Panc1 (cell line): ENCODE measurements at regions not wholly inside any gene's neighbourhood (a gene's known extent, or its start where the extent isn't known, plus 50 kb on each side); places are given as distances from the start of the nearest gene placed in this dataset.

Source experiments
- ATAC-seq: fragments of 200-7000 bp; cut with Tn5 transposase; 2 replicates; pipeline ENCODE4 v1.9.1; 2020; ENCODE audit warnings: mild to moderate bottlenecking, moderate library complexity
- BruUV-seq: library from RNA; stranded (reverse); fragments of 400-500 nt; replicated peaks from 2 replicates; lab custom pipeline; 2021; lab: Mats Ljungman, UMichigan
- CTCF ChIA-PET: fragments of 300-600 bp; sonication (Branson Sonifier 250); formaldehyde crosslinking; loops from one replicate; lab custom pipeline; 2022; ENCODE audit warnings: antibody characterized with exemption; lab: Charles Lee
- POLR2A ChIA-PET: fragments of 300-600 bp; sonication (Branson Sonifier 250); formaldehyde crosslinking; loops from one replicate; lab custom pipeline; 2022; ENCODE audit warnings: antibody characterized with exemption; lab: Charles Lee
- DNase-seq: peaks from one replicate; pipeline ENCODE4 v3.0.0-alpha.2; 2010; ENCODE audit warnings: low read depth, low spot score
- H3K27ac ChIP-seq: 2 replicates; pipeline ENCODE4 v1.5.1; 2011; ENCODE audit warnings: mild to moderate bottlenecking, low read length, inconsistent platforms
- H3K27me3 ChIP-seq: fragments of 200-500 bp; sonication (Bioruptor generic); 2 replicates; pipeline ENCODE4 v1.6.0; 2014; ENCODE audit warnings: low read length, inconsistent platforms; ENCODE audit not compliant: control insufficient read depth, insufficient read depth
- H3K36me3 ChIP-seq: fragments of 200-500 bp; sonication (Bioruptor generic); 2 replicates; pipeline ENCODE4 v1.5.1; 2014; ENCODE audit warnings: inconsistent platforms, mild to moderate bottlenecking, low read length, moderate library complexity; ENCODE audit not compliant: control insufficient read depth, insufficient read depth
- H3K4me1 ChIP-seq: 2 replicates; pipeline ENCODE4 v1.5.1; 2011; ENCODE audit warnings: inconsistent platforms, mild to moderate bottlenecking, low read length, moderate library complexity; ENCODE audit not compliant: control insufficient read depth, insufficient read depth
- H3K4me3 ChIP-seq, 2 experiments: 2 replicates each; pipeline ENCODE4 v1.5.1; 2011 to 2012; ENCODE audit warnings: low read depth in 2 of 2, low read length in 2 of 2, mild to moderate bottlenecking in 2 of 2, inconsistent platforms in 1 of 2, moderate library complexity in 1 of 2
- H3K9me3 ChIP-seq: fragments of 200-500 bp; sonication (Bioruptor generic); 2 replicates; pipeline ENCODE4 v1.5.1; 2014; ENCODE audit warnings: low read depth, mild to moderate bottlenecking, inconsistent platforms, low read length, moderate library complexity; ENCODE audit not compliant: control insufficient read depth, insufficient read depth
- CTCF ChIP-seq: fragments of 450-650 bp; IDR thresholded peaks from 2 replicates; pipeline ENCODE4 v1.5.1; 2017; ENCODE audit warnings: mild to moderate bottlenecking
- POLR2AphosphoS5 ChIP-seq: IDR thresholded peaks from 2 replicates; pipeline ENCODE4 v1.6.1; 2012; ENCODE audit warnings: mild to moderate bottlenecking, low read depth, low read length, moderate library complexity
- REST ChIP-seq, 2 experiments: IDR thresholded peaks; 2 replicates each; pipeline ENCODE4 v1.6.1; 2011 to 2012; ENCODE audit warnings: low read depth in 2 of 2, control low read depth in 1 of 2, low read length in 1 of 2, mild to moderate bottlenecking in 1 of 2, moderate library complexity in 1 of 2; ENCODE audit not compliant: insufficient read depth in 1 of 2
- SIN3A ChIP-seq: IDR thresholded peaks from 2 replicates; pipeline ENCODE4 v1.6.1; 2012; ENCODE audit warnings: low read depth, mild to moderate bottlenecking, low read length, moderate library complexity, borderline replicate concordance; ENCODE audit not compliant: insufficient read depth
- TCF7L2 ChIP-seq: IDR thresholded peaks from 2 replicates; pipeline ENCODE4 v1.6.1; 2011; ENCODE audit warnings: mild to moderate bottlenecking, low read depth, low read length, inconsistent platforms
- in situ Hi-C: cut with HindIII; loops from 2 replicates; pipeline ENCODE4 v1.10.0; 2016; ENCODE audit warnings: low sequenced_read_pairs, low pct_unique_long_range_greater_than_20kb
- intact Hi-C: fragments of 100-400 bp; cut with micrococcal nuclease; formaldehyde crosslinking; loops from one replicate; pipeline ENCODE4 v1.10.0; 2022; ENCODE audit not compliant: unreplicated experiment

GRCh38 chr13:106145997-106146864, 389.2 kb downstream of the EFNB2 start:
- no TSS peak for BruUV-seq
- TF ChIP-seq CTCF (no peak), TCF7L2 (no peak), REST (IDR thresholded peaks at IDR 0.05; ENCODE audit: insufficient read depth in 1 of 2, low read depth in 2 of 2, low read length in 1 of 2) (no peak), SIN3A (no peak), POLR2AphosphoS5 (no peak)
- Histone ChIP-seq H3K4me1 (no peaks in the 10 kb centered on the region), H3K36me3 (no peaks in the 10 kb centered on the region), H3K4me3 (no peak overlapping the region), H3K9me3 (no peaks in the 10 kb centered on the region), H3K27ac (no peak overlapping the region), H3K27me3 (no peaks in the 10 kb centered on the region)
- in situ Hi-C loops: no loop called here
- POLR2A ChIA-PET: no interaction called here
- CTCF ChIA-PET: no interaction called here
- no peak for DNase-seq
- ATAC-seq: no peak
- intact Hi-C loops: no loop called here

- H3K27ac ChIP-seq: no peak overlapping the region
- H3K4me1 ChIP-seq: no peaks in the 10 kb centered on the region
- H3K27me3 ChIP-seq: no peaks in the 10 kb centered on the region
- ATAC-seq (no peak), DNase-seq (no peak)
- in situ Hi-C loops (no loop called here), intact Hi-C loops (no loop called here)
- no peaks in the 10 kb centered on the region for H3K9me3 ChIP-seq
- no peak for TF ChIP-seq CTCF
- no peak for TF ChIP-seq REST (IDR thresholded peaks at IDR 0.05; ENCODE audit: insufficient read depth in 1 of 2, low read depth in 2 of 2, low read length in 1 of 2)
- TF ChIP-seq TCF7L2: no peak
- TF ChIP-seq SIN3A: no peak
- TF ChIP-seq POLR2AphosphoS5: no peak
- POLR2A ChIA-PET: no interaction called here
- BruUV-seq: no TSS peak
- H3K4me3 ChIP-seq: no peak overlapping the region
- no peaks in the 10 kb centered on the region for H3K36me3 ChIP-seq
- CTCF ChIA-PET: no interaction called here
These were observed 390.4 kb downstream of the EFNB2 start for GRCh38 chr13:106145070-106145469.
